HCT116 (cell line): ENCODE measurements at regions not wholly inside any gene's neighbourhood (a gene's known extent, or its start where the extent isn't known, plus 50 kb on each side); places are given as distances from the start of the nearest gene placed in this dataset.

ENCODE experiments used
- ATAC-seq: fragments of 200-7000 bp; cut with Tn5 transposase; 2 replicates; pipeline ENCODE4 v1.9.1; 2020; ENCODE audit warnings: mild to moderate bottlenecking, moderate library complexity
- BruUV-seq: library from RNA; stranded (reverse); fragments of 400-500 nt; replicated peaks from 2 replicates; lab custom pipeline; 2021; lab: Mats Ljungman, UMichigan
- CTCF ChIA-PET: fragments of 300-600 bp; sonication (Branson Sonifier 250); formaldehyde crosslinking; loops from one replicate; lab custom pipeline; 2021; ENCODE audit warnings: antibody characterized with exemption; lab: Charles Lee
- POLR2A ChIA-PET: fragments of 300-600, 350-600 bp; sonication (Branson Sonifier 250); formaldehyde crosslinking; loops from one replicate; lab custom pipeline; 2021; ENCODE audit warnings: antibody characterized with exemption; lab: Charles Lee
- RAD21 ChIA-PET, 2 experiments: fragments of 300-600 bp; sonication (Branson Sonifier 250); formaldehyde crosslinking; loops; one replicate each; lab custom pipeline; 2023; ENCODE audit warnings: low total read pairs in 2 of 2; ENCODE audit not compliant: uncharacterized antibody in 2 of 2, unreplicated experiment in 2 of 2, low non-redundant PET in 1 of 2; lab: Charles Lee
- DNase-seq: peaks from one replicate; pipeline ENCODE4 v3.0.0-alpha.2; 2010; ENCODE audit warnings: low read depth, low spot score
- H2AFZ ChIP-seq: fragments of 200-600 bp; shearing (Covaris generic), sonication (generic); 2 replicates; pipeline ENCODE4 v1.6.1; 2017; ENCODE audit warnings: low read depth, mixed run types, mixed read lengths, antibody characterized with exemption, low read length; ENCODE audit not compliant: poor library complexity, severe bottlenecking
- H3K27ac ChIP-seq: 2 replicates; pipeline ENCODE4 v1.5.1; 2012; ENCODE audit warnings: low read depth, low read length
- H3K27me3 ChIP-seq: fragments of 200-600 bp; sonication (generic); 2 replicates; pipeline ENCODE4 v1.6.1; 2016; ENCODE audit warnings: mixed run types, low read length, mixed read lengths; ENCODE audit not compliant: insufficient read depth
- H3K36me3 ChIP-seq, 2 experiments: fragments of 200-500 bp in 1 of 2; fragments of 200-600 bp in 1 of 2; sonication (Bioruptor generic) in 1 of 2; sonication (generic) in 1 of 2; 2 replicates each; pipeline versions ENCODE4 v1.5.1 to v1.6.1; 2014 to 2016; ENCODE audit warnings: low read length in 2 of 2, inconsistent platforms in 1 of 2, mixed read lengths in 1 of 2, mixed run types in 1 of 2; ENCODE audit not compliant: insufficient read depth in 2 of 2, control insufficient read depth in 1 of 2
- H3K4me1 ChIP-seq, 2 experiments: fragments of 200-600 bp in 1 of 2; sonication (generic) in 1 of 2; 2 replicates each; pipeline versions ENCODE4 v1.5.1 to v1.6.1; 2012 to 2017; ENCODE audit warnings: low read length in 2 of 2, inconsistent platforms in 1 of 2, mild to moderate bottlenecking in 1 of 2, mixed read lengths in 1 of 2, mixed run types in 1 of 2, moderate library complexity in 1 of 2; ENCODE audit not compliant: insufficient read depth in 2 of 2, control insufficient read depth in 1 of 2
- H3K4me2 ChIP-seq: fragments of 200-600 bp; sonication (generic); 2 replicates; pipeline ENCODE4 v1.6.1; 2017; ENCODE audit warnings: mixed run types, low read length, mixed read lengths
- H3K4me3 ChIP-seq, 2 experiments: fragments of 200-600 bp in 1 of 2; sonication (generic) in 1 of 2; replicated peaks in 1 of 2; 2 replicates each; pipeline ENCODE4 v1.5.1; 2011 to 2016; ENCODE audit warnings: low read length in 2 of 2, control low read depth in 1 of 2, low read depth in 1 of 2, mild to moderate bottlenecking in 1 of 2, mixed read lengths in 1 of 2, mixed run types in 1 of 2
- H3K79me2 ChIP-seq: fragments of 200-600 bp; sonication (generic); 2 replicates; pipeline ENCODE4 v1.6.1; 2017; ENCODE audit warnings: mild to moderate bottlenecking, mixed run types, low read length, moderate library complexity, mixed read lengths; ENCODE audit not compliant: insufficient read depth
- H3K9ac ChIP-seq: fragments of 200-600 bp; sonication (generic); 2 replicates; pipeline ENCODE4 v1.6.1; 2016; ENCODE audit warnings: low read length, mixed read lengths
- H3K9me2 ChIP-seq: fragments of 200-600 bp; sonication (generic), shearing (Covaris generic); 2 replicates; pipeline ENCODE4 v1.6.1; 2017; ENCODE audit warnings: mixed run types, mild to moderate bottlenecking, moderate library complexity; ENCODE audit not compliant: insufficient read depth
- H3K9me3 ChIP-seq, 2 experiments: fragments of 200-500 bp in 1 of 2; fragments of 200-600 bp in 1 of 2; sonication (Bioruptor generic) in 1 of 2; sonication (generic) in 1 of 2; 2 replicates each; pipeline ENCODE4 v1.6.1; 2014 to 2017; ENCODE audit warnings: low read length in 2 of 2, mixed read lengths in 2 of 2, inconsistent platforms in 1 of 2, low read depth in 1 of 2, mild to moderate bottlenecking in 1 of 2, mixed run types in 1 of 2, moderate library complexity in 1 of 2; ENCODE audit not compliant: control insufficient read depth in 1 of 2, insufficient read depth in 1 of 2
- H4K20me1 ChIP-seq: fragments of 200-600 bp; sonication (generic), shearing (Covaris generic); 2 replicates; pipeline ENCODE4 v1.6.1; 2017; ENCODE audit warnings: mixed run types, mild to moderate bottlenecking, moderate library complexity; ENCODE audit not compliant: insufficient read depth
- ATF3 ChIP-seq: IDR thresholded peaks from 2 replicates; pipeline ENCODE4 v1.6.1; 2012
- FOSL1 ChIP-seq: IDR thresholded peaks from 2 replicates; pipeline ENCODE4 v1.6.1; 2012; ENCODE audit warnings: low read depth
- JUND ChIP-seq: IDR thresholded peaks from 2 replicates; pipeline ENCODE4 v1.6.1; 2012
- POLR2AphosphoS5 ChIP-seq: IDR thresholded peaks from 2 replicates; pipeline ENCODE4 v1.6.1; 2011; ENCODE audit warnings: mild to moderate bottlenecking, low read depth, low read length, moderate library complexity
- RAD21 ChIP-seq: IDR thresholded peaks from 2 replicates; pipeline ENCODE4 v1.6.1; 2012; ENCODE audit warnings: low read depth, mild to moderate bottlenecking
- SP1 ChIP-seq: IDR thresholded peaks from 2 replicates; pipeline ENCODE4 v1.6.1; 2012; ENCODE audit warnings: low read depth
- SRF ChIP-seq: IDR thresholded peaks from 2 replicates; pipeline ENCODE4 v1.6.1; 2012; ENCODE audit warnings: low read depth
- TCF7L2 ChIP-seq: IDR thresholded peaks from 2 replicates; pipeline ENCODE4 v1.7.0; 2011; ENCODE audit warnings: borderline replicate concordance, inconsistent platforms; ENCODE audit not compliant: insufficient read depth, insufficient read length; ENCODE audit errors: extremely low read depth
- YY1 ChIP-seq: IDR thresholded peaks from 2 replicates; pipeline ENCODE4 v1.6.1; 2011; ENCODE audit warnings: low read length, low read depth, moderate library complexity, mild to moderate bottlenecking; ENCODE audit not compliant: insufficient replicate concordance; ENCODE audit errors: extremely low read depth
- intact Hi-C: fragments of 100-400 bp; cut with micrococcal nuclease; formaldehyde crosslinking; loops from 2 replicates; pipeline ENCODE4 v1.10.0; 2022

- intact Hi-C loops, result no loop called here
- H3K4me1 ChIP-seq, result peaks cover 2 to 29% of the 10 kb centered on the region in 2 experiments; a peak in 3 of 4 replicates
- H3K4me3 ChIP-seq, result no peak overlapping the region
- no peaks in the 10 kb centered on the region for H3K9me3 ChIP-seq
- ChIA-PET CTCF (no interaction called here), POLR2A (no interaction called here), RAD21 (no interaction called here)
- no peaks in the 10 kb centered on the region for H3K27me3 ChIP-seq
- no peak for TF ChIP-seq JUND
- no peak for TF ChIP-seq ATF3
- no peak for TF ChIP-seq RAD21
- no peak for TF ChIP-seq FOSL1
- H3K27ac ChIP-seq, result no peak overlapping the region
- peak overlapping the region; percentile 8; the same call in 1 of the 2 replicates for H3K4me2 ChIP-seq
- H4K20me1 ChIP-seq, result no peaks in the 10 kb centered on the region
- H2AFZ ChIP-seq, result no peak overlapping the region
- no TSS peak for BruUV-seq
- no peaks in the 10 kb centered on the region for H3K9me2 ChIP-seq
- no peak overlapping the region for H3K9ac ChIP-seq
- ATAC-seq, result no peak
- H3K36me3 ChIP-seq, result no peaks in the 10 kb centered on the region
- H3K79me2 ChIP-seq, result no peaks in the 10 kb centered on the region
- DNase-seq, result no peak
These were observed 66.8 kb upstream of the WDR75 start for GRCh38 chr2:189374481-189374880.

- ATAC-seq (no peak), DNase-seq (no peak)
- no peaks in the 10 kb centered on the region for H3K9me3 ChIP-seq
- H3K9ac ChIP-seq, result no peak overlapping the region
- H3K4me2 ChIP-seq, result no peak overlapping the region
- no peaks in the 10 kb centered on the region for H3K9me2 ChIP-seq
- H3K79me2 ChIP-seq, result no peaks in the 10 kb centered on the region
- no peak overlapping the region for H3K4me3 ChIP-seq
- ChIA-PET RAD21 (no interaction called here), POLR2A (no interaction called here), CTCF (no interaction called here)
- H3K27me3 ChIP-seq, result no peaks in the 10 kb centered on the region
- BruUV-seq, result no TSS peak
- H4K20me1 ChIP-seq, result no peaks in the 10 kb centered on the region
- intact Hi-C loops, result no loop called here
- no peaks in the 10 kb centered on the region for H3K36me3 ChIP-seq
- no peak overlapping the region for H2AFZ ChIP-seq
- TF ChIP-seq TCF7L2 (no peak), YY1 (no peak), FOSL1 (no peak), SRF (no peak), SP1 (no peak), POLR2AphosphoS5 (no peak)
- H3K27ac ChIP-seq, result no peak overlapping the region
- peaks cover 5 to 37% of the 10 kb centered on the region in 2 experiments; a peak in 3 of 4 replicates for H3K4me1 ChIP-seq
These were observed 65.4 kb upstream of the WDR75 start for GRCh38 chr2:189375842-189376241.
